NCI-H2196 treated with DMSO at 0.1 percent for 48 hours (cell line): ENCODE measurements at regions not wholly inside any gene's neighbourhood (a gene's known extent, or its start where the extent isn't known, plus 50 kb on each side); places are given as distances from the start of the nearest gene placed in this dataset.
A peak's percentile ranks its signal among the peaks of the same experiment; 100 is the strongest.
"Not testable (repeated sequence)": the region's sequence is repeated elsewhere in the genome, so short reads cannot be mapped to it uniquely, and the experiment has no call there.

Experiments
- DNase-seq: peaks from one replicate; lab custom pipeline; 2025; ENCODE audit not compliant: unreplicated experiment; lab: John Stamatoyannopoulos, UW

DNA sequence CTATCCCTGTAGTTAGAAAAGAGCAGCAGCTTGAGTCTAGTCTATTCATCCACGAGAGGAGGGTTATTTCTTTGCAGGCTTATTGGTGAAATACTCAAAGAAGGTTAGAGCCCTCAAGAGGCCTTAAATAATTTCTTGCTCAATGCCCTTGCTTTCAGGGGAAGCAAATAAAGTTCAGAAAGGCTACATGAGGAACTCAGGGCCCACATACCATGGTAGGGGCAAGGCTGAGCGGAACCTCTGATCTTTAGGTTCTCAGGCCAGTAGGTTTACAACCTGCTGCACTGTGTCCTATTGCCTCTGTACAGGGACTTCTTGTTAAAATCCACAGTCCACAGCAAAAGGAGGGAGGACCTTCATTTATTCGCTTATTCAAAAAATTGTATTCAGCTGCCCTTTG, 101.7 kb downstream of the ADAMTS15 start:
- DNase-seq, result no peak

DNA sequence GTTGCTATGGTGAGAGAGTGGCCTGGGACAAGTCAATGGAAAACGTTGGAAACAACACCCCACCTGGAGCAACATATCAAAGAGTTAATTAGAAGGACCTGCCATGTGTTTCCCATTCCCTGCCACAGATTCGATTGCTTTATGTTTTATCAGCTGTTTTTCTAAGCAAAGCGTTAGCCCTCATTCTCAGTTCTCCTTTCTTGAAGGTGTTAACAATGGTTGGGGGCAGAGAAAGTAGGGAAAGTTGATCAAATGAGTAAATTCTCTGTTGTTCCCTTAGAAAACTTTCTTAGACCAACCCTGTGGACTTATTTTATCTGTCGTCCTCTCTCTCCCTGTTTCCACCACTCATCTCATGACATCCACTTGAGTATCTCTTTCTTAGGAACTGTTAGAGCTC, 102.5 kb downstream of the ADAMTS15 start:
- no peak for DNase-seq

DNA sequence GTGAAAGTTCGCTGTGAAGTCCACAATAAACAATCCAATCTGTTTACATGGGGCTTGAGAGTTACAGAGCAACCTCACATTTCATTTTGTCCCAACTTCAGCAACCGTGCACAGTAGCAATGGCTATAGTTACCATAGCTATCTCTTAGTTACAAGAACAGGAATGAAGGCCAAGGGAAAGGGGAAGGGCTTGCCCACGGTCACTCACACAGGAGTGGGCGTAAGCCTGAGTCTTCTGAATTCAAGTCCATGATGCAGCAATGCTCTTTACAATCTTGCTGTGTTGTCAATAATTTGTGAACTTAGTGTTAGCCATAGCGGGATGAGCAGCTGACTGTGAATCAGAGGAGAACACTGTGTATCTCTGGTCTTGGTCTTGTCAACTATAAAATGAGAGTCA, 102.9 kb downstream of the ADAMTS15 start:
- DNase-seq, result no peak

DNA sequence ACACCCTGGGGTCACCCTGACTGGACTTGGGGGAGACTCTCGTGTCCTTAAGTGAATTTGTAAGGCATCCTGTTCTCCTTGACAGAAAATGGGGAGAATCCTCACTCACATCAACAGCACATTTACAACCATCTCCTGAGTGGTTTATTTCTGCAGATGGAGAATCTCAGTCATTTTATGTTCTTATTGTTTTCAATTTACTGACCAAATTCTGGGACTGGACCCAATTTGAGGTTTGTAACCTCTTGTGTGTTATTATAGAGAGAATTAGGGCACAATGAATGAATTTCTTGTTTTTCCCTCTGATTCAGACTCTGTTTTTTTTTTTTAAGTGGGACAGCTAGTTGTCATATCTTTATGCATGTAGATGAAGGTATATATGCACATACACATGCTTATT, 104.9 kb downstream of the ADAMTS15 start:
- no peak for DNase-seq

DNA sequence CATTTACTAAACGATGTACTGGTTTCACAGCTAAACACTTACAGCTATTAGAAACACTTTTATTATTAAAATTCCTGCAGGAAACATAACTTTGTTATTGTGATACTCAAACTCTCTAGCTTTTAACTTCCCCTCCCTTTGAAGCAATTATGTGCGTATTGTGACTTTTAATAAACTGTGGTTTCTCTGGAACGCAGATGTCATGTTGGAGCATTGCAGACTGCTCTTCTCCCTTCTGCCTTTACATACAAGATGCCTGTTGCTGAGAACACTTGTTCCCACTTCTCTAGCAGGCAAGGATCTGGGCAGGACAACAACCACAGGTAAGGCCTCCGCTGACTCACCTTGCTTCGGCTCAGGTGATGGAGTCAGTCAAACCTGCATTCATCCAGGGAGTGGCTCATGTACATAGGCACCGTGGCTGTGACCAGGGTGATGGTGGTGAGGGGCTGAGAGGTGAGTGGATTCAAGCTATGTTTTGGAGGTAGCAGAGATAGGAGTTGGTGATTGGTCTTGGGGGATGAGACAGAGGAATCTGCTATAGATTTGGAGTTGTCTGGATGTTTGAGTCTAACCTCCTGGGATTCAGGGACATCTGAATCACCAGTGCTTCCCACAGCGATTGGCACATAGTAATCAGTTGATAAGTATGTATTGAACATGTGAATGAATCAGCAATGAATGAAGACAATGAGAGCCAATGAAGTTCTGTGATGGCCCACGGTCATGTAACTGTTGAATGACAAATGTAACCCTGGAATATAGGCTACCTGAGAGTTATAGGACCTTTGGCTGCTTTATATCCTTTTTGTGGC, 106.0 kb downstream of the ADAMTS15 start:
- no peak for DNase-seq

DNA sequence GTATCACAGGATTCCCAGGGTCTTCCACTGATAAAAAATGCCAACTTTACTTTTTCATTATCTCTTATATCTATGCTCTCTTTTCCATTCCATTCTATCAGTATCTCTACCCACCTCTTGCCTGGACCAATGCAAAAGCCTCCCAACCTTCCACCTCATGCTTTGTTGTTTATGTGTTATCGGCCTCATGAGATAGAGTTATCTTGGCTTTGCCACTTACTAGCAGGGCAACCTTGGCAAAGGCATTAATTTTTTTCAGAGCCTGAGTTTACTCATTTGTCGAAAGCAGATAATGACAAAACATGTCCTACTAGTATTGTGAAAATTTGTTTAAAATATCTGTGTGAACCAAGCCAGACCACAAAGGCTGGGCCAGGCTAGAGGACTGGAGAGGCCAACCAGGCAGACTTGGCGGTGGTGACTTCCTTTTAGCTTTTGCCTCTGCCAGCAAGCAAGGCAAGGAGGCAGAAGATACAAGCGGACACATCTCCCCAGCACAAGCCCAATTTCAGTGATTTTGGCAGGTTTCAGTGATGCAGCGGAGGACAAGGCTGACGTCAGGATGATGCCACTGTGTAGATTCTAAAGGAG, 106.9 kb downstream of the ADAMTS15 start:
- DNase-seq, result no peak

DNA sequence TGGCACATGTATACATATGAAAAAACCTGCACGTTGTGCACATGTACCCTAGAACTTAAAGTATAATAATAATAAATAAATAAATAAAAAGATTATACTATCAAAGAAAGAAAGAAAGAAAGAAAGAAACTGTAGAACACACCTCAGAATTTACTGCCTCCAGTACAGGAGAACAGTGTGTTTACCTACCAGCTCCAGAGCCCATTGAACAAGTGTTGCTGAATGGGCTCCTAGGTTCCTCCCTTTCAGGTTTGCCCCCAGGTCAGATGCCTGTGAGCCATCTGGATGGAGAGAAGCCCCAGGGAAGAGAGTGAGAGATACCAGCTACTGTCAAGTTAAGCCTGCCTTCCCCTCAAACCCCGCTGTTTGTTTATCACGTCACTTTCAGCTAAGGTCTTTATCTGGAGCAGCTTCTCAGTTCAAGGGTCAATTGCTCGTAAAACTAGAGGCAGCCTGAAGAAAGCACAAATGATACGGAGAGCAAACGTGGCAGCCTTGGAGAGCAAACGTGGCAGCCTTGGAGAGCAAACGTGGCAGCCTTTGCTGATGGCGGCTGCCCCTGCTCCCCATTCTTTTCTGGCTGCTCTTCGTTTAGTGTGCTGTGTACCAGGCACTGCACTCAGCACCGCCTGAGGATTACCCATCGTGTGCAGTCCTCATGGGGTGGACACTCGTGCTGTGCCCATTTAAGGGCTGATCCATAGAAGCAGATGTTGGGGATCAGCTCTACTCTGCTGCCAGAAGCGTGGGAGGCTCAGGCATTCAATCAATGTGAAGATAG, 111.7 kb downstream of the ADAMTS15 start:
- DNase-seq, result no peak

DNA sequence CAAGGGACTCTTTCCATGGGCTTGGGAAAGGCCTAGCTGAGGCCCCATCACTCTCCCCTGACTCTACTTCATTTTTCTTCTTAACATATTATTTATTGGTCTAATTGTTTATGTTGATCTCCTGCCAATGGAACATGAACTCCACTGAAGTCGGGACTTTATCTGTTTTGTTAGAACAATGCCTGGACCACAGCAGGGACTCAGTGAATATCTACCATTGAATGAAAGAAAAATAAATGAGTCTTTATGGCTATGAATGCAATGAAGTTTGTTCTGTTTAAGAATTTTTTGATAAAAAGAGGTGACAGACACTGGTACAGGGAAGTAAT, 112.3 kb downstream of the ADAMTS15 start:
- no peak for DNase-seq

DNA sequence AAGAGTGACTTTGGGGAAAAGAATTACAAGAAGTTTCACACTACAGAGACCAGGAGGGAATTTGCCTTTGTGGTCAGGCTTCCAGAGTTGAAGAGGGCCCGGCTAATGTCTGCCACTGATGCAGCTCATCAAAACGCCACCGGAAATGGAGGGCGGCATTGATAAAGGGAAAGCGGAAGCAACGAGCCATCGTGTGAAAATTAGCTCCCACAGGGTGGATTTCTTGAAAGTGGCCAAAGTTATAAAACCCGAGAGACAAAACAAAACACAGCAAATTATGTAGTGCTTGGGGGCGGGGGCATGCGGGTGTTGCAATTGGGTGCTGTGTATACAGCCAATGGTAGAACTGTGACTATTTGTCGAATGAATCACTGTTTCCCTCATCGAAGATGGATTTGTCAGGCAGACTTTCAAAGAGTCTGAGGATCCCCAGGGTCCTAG, 113.0 kb downstream of the ADAMTS15 start:
- DNase-seq, result no peak

DNA sequence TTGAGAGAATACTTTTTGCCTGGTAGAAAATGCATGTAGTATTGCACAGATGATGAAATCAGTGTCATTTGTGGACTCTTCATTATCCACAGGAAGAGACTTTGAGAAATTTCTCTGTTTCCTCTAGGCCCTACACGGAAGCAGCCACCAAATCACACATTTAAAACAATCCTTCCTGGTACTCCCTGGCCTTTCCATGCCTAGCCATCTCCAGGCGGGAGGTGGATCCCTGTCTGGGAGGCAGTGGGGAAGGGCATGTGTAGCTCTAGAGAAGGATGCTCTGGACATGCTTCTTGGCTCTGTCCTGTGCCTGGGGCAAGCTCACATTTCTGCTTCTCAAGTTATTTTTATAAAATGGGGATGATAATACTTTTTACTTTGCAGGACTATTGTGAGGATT, 114.1 kb downstream of the ADAMTS15 start:
- no peak for DNase-seq

DNA sequence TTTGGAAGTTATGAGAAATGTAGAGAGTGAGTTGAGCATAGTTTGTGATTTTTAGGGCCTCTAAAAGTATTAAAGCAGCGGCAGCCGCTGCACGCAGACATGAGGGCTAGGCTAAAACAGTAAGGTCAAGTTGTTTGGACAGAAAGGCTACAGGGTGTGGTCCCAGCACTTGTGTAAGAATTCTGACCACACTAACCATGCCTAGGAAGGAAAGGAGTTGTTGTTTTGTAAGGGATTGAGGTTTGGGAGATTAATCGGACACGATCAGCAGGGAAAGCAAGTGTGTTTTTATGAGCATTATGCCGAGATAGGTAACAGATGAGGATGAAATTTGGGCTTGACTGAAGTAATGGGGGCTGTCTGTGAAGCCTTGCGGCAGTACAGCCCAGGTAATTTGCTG, 117.9 kb downstream of the ADAMTS15 start:
- DNase-seq, result not testable (repeated sequence)

DNA sequence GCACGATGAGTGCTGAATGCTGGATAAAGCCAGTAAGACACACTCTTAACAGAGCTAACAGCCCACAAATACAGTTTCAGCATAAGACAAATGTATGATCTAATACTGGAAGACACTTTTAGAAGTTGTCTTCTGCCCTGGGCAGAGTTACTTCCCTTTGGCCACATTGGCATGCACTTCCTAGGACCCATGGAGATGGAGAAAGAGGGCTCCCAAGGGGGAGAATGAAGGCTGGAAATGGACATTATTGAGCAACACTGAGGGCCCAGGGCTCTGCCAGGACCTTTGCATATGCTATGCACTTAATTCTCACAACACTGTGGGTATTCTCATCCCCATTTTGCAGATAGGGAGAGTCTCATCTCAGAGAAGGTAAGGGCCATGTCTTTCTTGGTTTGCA, 123.1 kb downstream of the ADAMTS15 start:
- no peak for DNase-seq

DNA sequence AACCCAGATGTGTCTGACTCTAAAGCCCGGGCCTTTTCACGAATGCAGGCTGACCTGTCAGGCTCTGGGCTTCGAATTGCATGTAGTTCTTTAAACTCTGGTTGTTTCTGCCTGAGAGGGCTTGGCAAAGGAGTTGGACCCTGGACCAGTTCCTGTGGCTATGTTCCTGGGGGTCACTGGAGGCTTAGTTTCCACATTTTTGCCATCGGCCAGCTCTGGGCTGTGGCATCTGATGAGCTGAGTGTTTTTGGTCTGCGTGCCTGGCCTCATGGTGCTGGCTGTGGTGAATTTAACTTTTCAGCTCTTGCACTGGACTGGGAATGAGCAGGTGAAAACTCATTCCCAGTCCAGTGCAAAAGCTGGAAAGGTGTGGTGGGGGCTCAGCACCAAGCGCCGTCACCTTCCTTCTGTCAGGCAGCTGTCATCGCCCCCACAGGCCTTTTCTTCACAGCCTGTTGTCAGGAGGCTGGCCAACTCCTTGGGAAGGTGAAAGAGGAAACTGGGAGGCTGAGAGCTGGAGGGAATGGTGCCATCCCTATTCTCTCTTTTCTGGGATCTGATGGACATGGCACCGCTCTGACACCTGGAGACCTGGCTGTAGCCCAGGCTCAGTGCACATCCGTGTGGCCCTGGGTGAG, 123.6 kb downstream of the ADAMTS15 start:
- no peak for DNase-seq

DNA sequence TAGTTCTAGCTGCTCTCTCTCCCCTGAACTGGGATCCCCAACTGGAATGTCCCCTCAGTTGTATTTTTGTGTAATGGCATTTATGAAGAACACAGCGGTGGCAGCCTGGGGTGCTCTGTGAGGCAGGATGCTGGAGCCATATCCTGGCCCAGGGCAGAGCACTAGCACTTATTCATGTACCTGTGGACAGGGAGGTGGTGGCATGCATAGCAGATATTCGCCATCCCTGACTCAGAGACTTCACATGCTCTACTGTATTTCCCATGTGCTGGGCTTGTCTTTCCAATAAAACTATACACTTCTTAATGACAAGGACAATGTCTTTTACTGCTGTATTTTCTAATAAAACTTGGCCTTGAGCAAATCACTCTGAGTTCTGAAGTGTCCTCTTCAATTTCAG, 125.3 kb downstream of the ADAMTS15 start:
- DNase-seq, result no peak

DNA sequence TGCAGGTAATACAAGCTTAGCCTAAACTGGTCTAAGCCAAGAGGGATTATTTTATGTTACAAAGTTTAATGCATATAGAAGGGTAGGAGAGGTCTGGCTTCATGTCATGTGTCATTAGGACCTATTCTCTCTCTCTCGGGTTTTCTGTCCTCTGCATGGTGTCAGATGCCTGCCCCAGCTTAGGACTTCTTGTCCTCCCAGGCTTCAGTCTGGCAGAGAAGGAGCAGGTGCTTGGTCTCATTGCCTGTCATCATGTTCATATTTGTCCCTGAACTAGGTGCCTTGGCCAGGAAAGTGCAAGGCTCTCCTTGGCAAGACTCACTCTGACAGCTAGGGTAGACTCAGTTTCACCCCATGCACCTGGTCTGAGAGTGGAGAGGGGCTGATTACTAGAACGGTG, 126.3 kb downstream of the ADAMTS15 start:
- DNase-seq, result no peak

DNA sequence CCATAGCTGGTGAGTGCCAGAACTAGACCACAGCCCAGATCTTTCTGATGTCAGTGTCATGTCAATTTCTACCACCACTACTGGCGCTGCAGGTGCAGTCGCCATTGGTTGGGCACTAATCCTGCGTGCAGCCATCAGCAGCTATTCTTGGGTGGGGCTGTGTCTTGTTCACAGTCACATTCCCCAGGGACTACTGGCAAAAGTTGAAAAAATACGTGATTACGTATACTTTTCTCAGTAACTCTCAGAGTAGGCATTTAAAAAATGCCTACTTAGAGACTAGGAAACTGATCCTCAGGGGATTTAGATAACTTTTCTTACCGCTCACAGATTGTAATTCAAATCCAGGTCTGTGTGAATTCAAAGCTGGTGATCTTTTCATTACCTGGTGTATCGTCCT, 127.7 kb downstream of the ADAMTS15 start:
- DNase-seq, result no peak

DNA sequence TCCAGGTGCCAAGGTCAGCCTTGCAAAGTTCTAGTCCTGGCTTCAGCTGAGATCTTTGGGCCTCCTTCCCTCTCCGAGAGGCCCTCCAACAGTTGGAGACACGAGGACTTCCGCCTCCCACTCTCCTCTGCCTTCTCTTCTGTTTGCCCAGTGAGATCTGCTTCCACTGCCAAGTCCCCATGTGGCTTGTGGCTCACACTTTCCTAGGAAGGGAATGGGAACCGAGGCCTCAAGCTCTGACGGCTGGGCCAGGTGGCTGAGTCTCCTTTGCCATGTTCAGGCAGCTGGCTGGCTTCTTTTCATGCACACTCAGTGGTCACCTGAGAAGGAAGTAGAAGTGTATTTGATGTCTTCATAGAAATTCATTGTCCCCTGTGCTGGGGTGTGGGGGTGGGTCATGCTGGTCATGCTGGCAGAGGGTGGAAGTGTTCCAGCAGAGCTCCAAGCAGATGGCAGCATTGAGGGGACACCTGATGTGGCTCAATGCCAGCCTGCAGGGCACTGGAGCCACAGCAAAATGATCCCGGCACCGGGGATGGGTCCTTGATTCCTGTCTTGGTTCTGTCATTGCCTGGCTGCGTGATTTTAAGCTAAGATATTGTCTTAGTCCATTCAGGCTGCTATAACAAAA, 130.4 kb downstream of the ADAMTS15 start:
- DNase-seq, result peak; percentile 30

DNA sequence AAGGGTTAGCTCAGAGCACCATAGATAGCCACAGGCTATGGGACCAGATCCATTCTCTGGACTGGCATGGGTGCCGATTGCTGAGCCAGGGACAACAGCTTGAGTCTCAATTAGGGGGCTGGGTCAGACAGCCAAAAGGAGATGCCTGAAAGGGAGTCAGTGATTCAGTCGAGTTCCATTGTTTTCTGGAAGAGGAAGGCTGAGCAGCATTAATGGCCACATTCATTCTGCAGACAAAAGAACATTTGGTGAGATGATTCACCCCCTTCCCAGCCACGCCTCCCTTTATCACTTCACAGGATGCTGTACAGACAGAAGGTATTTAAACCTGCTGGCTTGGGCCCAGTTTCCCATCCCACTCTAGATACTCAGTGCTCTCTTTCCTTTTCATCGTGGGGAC, 131.9 kb downstream of the ADAMTS15 start:
- peak; percentile 36 for DNase-seq

DNA sequence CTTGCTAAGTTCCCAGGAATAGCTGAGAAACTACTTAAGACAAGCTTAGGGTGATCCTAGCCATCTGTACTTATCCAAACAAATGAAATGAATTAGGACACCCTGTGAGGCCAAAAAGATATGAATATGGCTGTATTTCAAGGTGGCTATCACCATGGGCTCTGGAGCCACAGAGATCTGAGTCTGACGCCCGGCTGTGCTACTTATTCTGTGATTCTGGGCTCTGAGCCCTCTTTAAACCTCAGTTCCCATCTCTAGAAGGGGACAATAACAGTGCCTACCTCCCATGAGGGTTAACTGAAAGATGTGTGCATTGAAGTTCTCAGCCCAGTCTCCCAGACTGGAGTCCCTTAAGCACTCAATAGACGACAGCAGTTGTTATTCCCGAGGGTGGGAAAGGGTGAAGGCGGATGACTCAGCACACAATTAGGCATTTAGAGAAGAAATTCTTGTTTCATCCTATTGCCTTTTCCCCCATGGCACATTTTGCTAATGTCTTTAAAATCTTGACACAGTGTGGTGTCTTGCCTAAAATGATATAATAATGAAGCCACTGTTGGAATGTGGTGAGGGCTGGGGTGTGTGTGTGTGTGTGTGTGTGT, 132.5 kb downstream of the ADAMTS15 start:
- no peak for DNase-seq

DNA sequence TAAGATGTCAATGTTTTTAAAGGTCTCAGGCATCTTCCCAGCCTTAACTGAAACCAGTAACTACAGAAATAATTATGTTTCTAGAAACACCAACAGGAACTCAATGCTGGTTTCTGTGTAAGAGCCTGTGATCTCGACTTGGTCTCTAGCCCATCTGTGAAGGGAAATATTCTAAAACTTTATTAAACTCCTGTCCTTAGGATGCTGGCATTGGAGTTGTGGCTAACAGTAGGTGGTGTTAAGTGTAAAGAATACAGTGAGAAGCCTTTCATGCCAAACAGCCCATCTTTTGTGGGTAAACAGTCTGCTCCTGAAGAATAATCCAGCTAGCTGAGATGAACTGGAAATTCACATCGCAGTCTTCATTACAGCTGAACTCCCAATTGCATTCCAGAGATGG, 133.2 kb downstream of the ADAMTS15 start:
- no peak for DNase-seq

DNA sequence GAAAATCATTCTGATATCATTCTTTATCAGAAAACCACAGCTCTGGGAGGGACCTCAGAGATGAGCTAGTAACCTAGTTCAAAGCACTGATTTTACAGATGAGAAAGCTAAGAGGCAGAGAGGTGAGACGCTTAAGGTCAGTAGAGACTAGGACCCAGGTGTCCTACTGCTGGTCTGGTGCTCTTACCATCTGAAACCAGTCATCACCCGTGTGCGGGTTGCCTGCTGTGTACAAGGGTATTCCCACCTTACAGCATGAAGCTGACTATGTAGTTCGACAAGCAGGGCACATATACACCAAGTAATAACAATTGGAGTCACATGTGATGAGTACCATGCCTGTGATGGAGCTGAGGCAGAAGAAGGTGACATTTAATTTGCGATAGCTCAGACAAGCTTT, 133.7 kb downstream of the ADAMTS15 start:
- DNase-seq, result no peak
